ENCODE measurements at regions not wholly inside any gene's neighbourhood (a gene's known extent, or its start where the extent isn't known, plus 50 kb on each side); places are given as distances from the start of the nearest gene placed in this dataset.

- H3K4me2 ChIP-seq (ENCODE audit: insufficient read depth, low read length) = no peak overlapping the region
- no peaks in the 10 kb centered on the region for H3K9me3 ChIP-seq (ENCODE audit: insufficient read depth, low read length, severe bottlenecking)
- no peak for ATAC-seq (ENCODE audit: insufficient read depth, low read depth)
- no peak overlapping the region for H3K27ac ChIP-seq (ENCODE audit: low read length)
- no peaks in the 10 kb centered on the region; the same call in 1 of the 2 replicates for H4K20me1 ChIP-seq (ENCODE audit: insufficient read depth, low read length)
- H2AFZ ChIP-seq (ENCODE audit: low read depth, low read length) = no peak overlapping the region
- no peak for DNase-seq
- no peak overlapping the region for H3K4me3 ChIP-seq (ENCODE audit: low read depth in 1 of 2, low read length in 2 of 2)
- peaks cover 17% of the 10 kb centered on the region for H3K27me3 ChIP-seq (ENCODE audit: insufficient read depth, low read length, poor library complexity)
- H3K36me3 ChIP-seq (ENCODE audit: insufficient read depth, low read length) = no peaks in the 10 kb centered on the region
- H3K4me1 ChIP-seq (ENCODE audit: insufficient read depth, low read length) = no peaks in the 10 kb centered on the region
- H3K79me2 ChIP-seq (ENCODE audit: insufficient read depth, low read length) = no peaks in the 10 kb centered on the region
- TF ChIP-seq EZH2 (IDR thresholded peaks at IDR 0.05; ENCODE audit: borderline replicate concordance, low read depth, low read length, severe bottlenecking) (no peak), CTCF (IDR thresholded peaks at IDR 0.05; ENCODE audit: borderline replicate concordance, extremely low read depth, low read length, poor library complexity, severe bottlenecking) (no peak)
- no peak overlapping the region for H3K9ac ChIP-seq (ENCODE audit: low read depth, low read length)
These were observed 153.0 kb upstream of the TWIST2 start for GRCh38 chr2:238694922-238695321.

GRCh38 chr2:238695538-238695937 lies 152.3 kb upstream of the TWIST2 start:
- H3K4me2 ChIP-seq (ENCODE audit: insufficient read depth, low read length) = no peak overlapping the region
- H3K79me2 ChIP-seq (ENCODE audit: insufficient read depth, low read length) = no peaks in the 10 kb centered on the region
- H3K27ac ChIP-seq (ENCODE audit: low read length) = no peak overlapping the region
- DNase-seq = no peak
- H3K4me3 ChIP-seq (ENCODE audit: low read depth in 1 of 2, low read length in 2 of 2) = no peak overlapping the region
- no peak overlapping the region for H3K9ac ChIP-seq (ENCODE audit: low read depth, low read length)
- H3K36me3 ChIP-seq (ENCODE audit: insufficient read depth, low read length) = no peaks in the 10 kb centered on the region
- H3K4me1 ChIP-seq (ENCODE audit: insufficient read depth, low read length) = no peaks in the 10 kb centered on the region
- no peak for ATAC-seq (ENCODE audit: insufficient read depth, low read depth)
- TF ChIP-seq EZH2 (IDR thresholded peaks at IDR 0.05; ENCODE audit: borderline replicate concordance, low read depth, low read length, severe bottlenecking) = no peak
- TF ChIP-seq CTCF (IDR thresholded peaks at IDR 0.05; ENCODE audit: borderline replicate concordance, extremely low read depth, low read length, poor library complexity, severe bottlenecking) = no peak
- no peaks in the 10 kb centered on the region for H3K9me3 ChIP-seq (ENCODE audit: insufficient read depth, low read length, severe bottlenecking)
- H2AFZ ChIP-seq (ENCODE audit: low read depth, low read length) = no peak overlapping the region
- no peaks in the 10 kb centered on the region; the same call in 1 of the 2 replicates for H4K20me1 ChIP-seq (ENCODE audit: insufficient read depth, low read length)
- H3K27me3 ChIP-seq (ENCODE audit: insufficient read depth, low read length, poor library complexity) = peaks cover 16% of the 10 kb centered on the region

- no peak overlapping the region for H3K4me2 ChIP-seq (ENCODE audit: insufficient read depth, low read length)
- no peak overlapping the region for H2AFZ ChIP-seq (ENCODE audit: low read depth, low read length)
- no peak overlapping the region for H3K9ac ChIP-seq (ENCODE audit: low read depth, low read length)
- H3K27ac ChIP-seq (ENCODE audit: low read length) = no peak overlapping the region
- H4K20me1 ChIP-seq (ENCODE audit: insufficient read depth, low read length) = no peaks in the 10 kb centered on the region; the same call in 1 of the 2 replicates
- ATAC-seq (ENCODE audit: insufficient read depth, low read depth) = no peak
- H3K4me1 ChIP-seq (ENCODE audit: insufficient read depth, low read length) = no peaks in the 10 kb centered on the region
- TF ChIP-seq CTCF (IDR thresholded peaks at IDR 0.05; ENCODE audit: borderline replicate concordance, extremely low read depth, low read length, poor library complexity, severe bottlenecking) (no peak), EZH2 (IDR thresholded peaks at IDR 0.05; ENCODE audit: borderline replicate concordance, low read depth, low read length, severe bottlenecking) (no peak)
- H3K27me3 ChIP-seq (ENCODE audit: insufficient read depth, low read length, poor library complexity) = peaks cover 10% of the 10 kb centered on the region
- H3K79me2 ChIP-seq (ENCODE audit: insufficient read depth, low read length) = no peaks in the 10 kb centered on the region
- no peak for DNase-seq
- no peaks in the 10 kb centered on the region for H3K36me3 ChIP-seq (ENCODE audit: insufficient read depth, low read length)
- no peak overlapping the region for H3K4me3 ChIP-seq (ENCODE audit: low read depth in 1 of 2, low read length in 2 of 2)
- no peaks in the 10 kb centered on the region for H3K9me3 ChIP-seq (ENCODE audit: insufficient read depth, low read length, severe bottlenecking)
These were observed 151.6 kb upstream of the TWIST2 start for GRCh38 chr2:238696331-238696730.

- no peak overlapping the region for H3K4me3 ChIP-seq (ENCODE audit: low read depth in 1 of 2, low read length in 2 of 2)
- H3K36me3 ChIP-seq (ENCODE audit: insufficient read depth, low read length) = no peaks in the 10 kb centered on the region
- no peaks in the 10 kb centered on the region; the same call in 1 of the 2 replicates for H4K20me1 ChIP-seq (ENCODE audit: insufficient read depth, low read length)
- H3K27ac ChIP-seq (ENCODE audit: low read length) = no peak overlapping the region
- H3K9ac ChIP-seq (ENCODE audit: low read depth, low read length) = no peak overlapping the region
- TF ChIP-seq CTCF (IDR thresholded peaks at IDR 0.05; ENCODE audit: borderline replicate concordance, extremely low read depth, low read length, poor library complexity, severe bottlenecking) = no peak
- TF ChIP-seq EZH2 (IDR thresholded peaks at IDR 0.05; ENCODE audit: borderline replicate concordance, low read depth, low read length, severe bottlenecking) = no peak
- no peaks in the 10 kb centered on the region for H3K79me2 ChIP-seq (ENCODE audit: insufficient read depth, low read length)
- ATAC-seq (ENCODE audit: insufficient read depth, low read depth) (no peak), DNase-seq (no peak)
- no peak overlapping the region for H3K4me2 ChIP-seq (ENCODE audit: insufficient read depth, low read length)
- no peaks in the 10 kb centered on the region for H3K9me3 ChIP-seq (ENCODE audit: insufficient read depth, low read length, severe bottlenecking)
- peaks cover 9% of the 10 kb centered on the region for H3K27me3 ChIP-seq (ENCODE audit: insufficient read depth, low read length, poor library complexity)
- no peak overlapping the region for H2AFZ ChIP-seq (ENCODE audit: low read depth, low read length)
- no peaks in the 10 kb centered on the region for H3K4me1 ChIP-seq (ENCODE audit: insufficient read depth, low read length)
These were observed 151.1 kb upstream of the TWIST2 start for GRCh38 chr2:238696786-238697185.

Data from DND-41 (cell line).